SJSA1 (cell line): ENCODE measurements at regions not wholly inside any gene's neighbourhood (a gene's known extent, or its start where the extent isn't known, plus 50 kb on each side); places are given as distances from the start of the nearest gene placed in this dataset.
"Not testable (repeated sequence)": the region's sequence is repeated elsewhere in the genome, so short reads cannot be mapped to it uniquely, and the experiment has no call there.

Experiments
- DNase-seq, 2 experiments: peaks; one replicate each; pipeline ENCODE4 v3.0.0-alpha.2; 2015 to 2020; ENCODE audit warnings: low spot score in 2 of 2, low read depth in 1 of 2
- H3K27ac ChIP-seq: fragments of 250-450 bp; sonication (Bioruptor Pico); 2 replicates; pipeline ENCODE4 v1.5.1; 2020; ENCODE audit warnings: mild to moderate bottlenecking, moderate library complexity
- H3K27me3 ChIP-seq: fragments of 250-450 bp; sonication (Bioruptor Pico); replicated peaks from 2 replicates; pipeline ENCODE4 v1.5.1; 2020; ENCODE audit warnings: mild to moderate bottlenecking, moderate library complexity
- H3K36me3 ChIP-seq: fragments of 250-450 bp; sonication (Bioruptor Pico); 2 replicates; pipeline ENCODE4 v1.5.1; 2020; ENCODE audit warnings: mild to moderate bottlenecking
- H3K4me1 ChIP-seq: fragments of 250-450 bp; sonication (Bioruptor Pico); replicated peaks from 2 replicates; pipeline ENCODE4 v1.6.1; 2021; ENCODE audit warnings: mild to moderate bottlenecking
- H3K4me3 ChIP-seq: fragments of 250-450 bp; sonication (Bioruptor Pico); 2 replicates; pipeline ENCODE4 v1.5.1; 2020; ENCODE audit warnings: mild to moderate bottlenecking
- H3K9me3 ChIP-seq: fragments of 250-450 bp; sonication (Bioruptor Pico); replicated peaks from 2 replicates; pipeline ENCODE4 v1.5.1; 2020; ENCODE audit warnings: mild to moderate bottlenecking

GRCh38 chr5:115430374-115430773 lies 114.2 kb downstream of the FEM1C start:
- no peak for DNase-seq
- H3K27me3 ChIP-seq: no peaks in the 10 kb centered on the region
- no peak overlapping the region for H3K27ac ChIP-seq
- H3K4me1 ChIP-seq: peaks cover 35% of the 10 kb centered on the region
- no peaks in the 10 kb centered on the region for H3K36me3 ChIP-seq
- H3K9me3 ChIP-seq: no peaks in the 10 kb centered on the region
- no peak overlapping the region for H3K4me3 ChIP-seq

GRCh38 chr5:115429345-115429940 lies 115.1 kb downstream of the FEM1C start:
- Histone ChIP-seq H3K4me1 (peaks cover 41% of the 10 kb centered on the region), H3K27me3 (no peaks in the 10 kb centered on the region), H3K27ac (no peak overlapping the region), H3K9me3 (no peaks in the 10 kb centered on the region), H3K4me3 (no peak overlapping the region), H3K36me3 (no peaks in the 10 kb centered on the region)
- DNase-seq: no peak

- no peak overlapping the region for H3K27ac ChIP-seq
- no peak overlapping the region for H3K4me3 ChIP-seq
- no peaks in the 10 kb centered on the region for H3K36me3 ChIP-seq
- no peaks in the 10 kb centered on the region for H3K27me3 ChIP-seq
- H3K4me1 ChIP-seq: peaks cover 49% of the 10 kb centered on the region
- H3K9me3 ChIP-seq: no peaks in the 10 kb centered on the region
- DNase-seq: no peak
Measured at GRCh38 chr5:115428676-115429075, 115.9 kb downstream of the FEM1C start.

- no peaks in the 10 kb centered on the region for H3K9me3 ChIP-seq
- no peaks in the 10 kb centered on the region for H3K27me3 ChIP-seq
- peaks cover 53% of the 10 kb centered on the region for H3K4me1 ChIP-seq
- H3K4me3 ChIP-seq: no peak overlapping the region
- H3K27ac ChIP-seq: no peak overlapping the region
- H3K36me3 ChIP-seq: no peaks in the 10 kb centered on the region
- no peak for DNase-seq
Measured at GRCh38 chr5:115428248-115428647, 116.3 kb downstream of the FEM1C start.

- DNase-seq: no peak
- Histone ChIP-seq H3K27me3 (no peaks in the 10 kb centered on the region), H3K36me3 (no peaks in the 10 kb centered on the region), H3K27ac (no peak overlapping the region), H3K4me1 (peaks cover 62% of the 10 kb centered on the region), H3K9me3 (no peaks in the 10 kb centered on the region), H3K4me3 (no peak overlapping the region)
Measured at GRCh38 chr5:115424446-115424845, 120.1 kb downstream of the FEM1C start.

GRCh38 chr5:115424030-115424429 lies 120.5 kb downstream of the FEM1C start:
- H3K9me3 ChIP-seq: no peaks in the 10 kb centered on the region
- no peak overlapping the region for H3K4me3 ChIP-seq
- no peak for DNase-seq
- no peak overlapping the region; the same call in 1 of the 2 replicates for H3K27ac ChIP-seq
- no peaks in the 10 kb centered on the region for H3K36me3 ChIP-seq
- H3K27me3 ChIP-seq: no peaks in the 10 kb centered on the region
- H3K4me1 ChIP-seq: peaks cover 62% of the 10 kb centered on the region

- no peak overlapping the region for H3K4me3 ChIP-seq
- H3K27ac ChIP-seq: peak overlapping the region; percentile 55
- H3K36me3 ChIP-seq: no peaks in the 10 kb centered on the region
- no peaks in the 10 kb centered on the region for H3K9me3 ChIP-seq
- peak; percentile 81 to 90 for DNase-seq
- H3K27me3 ChIP-seq: no peaks in the 10 kb centered on the region
- H3K4me1 ChIP-seq: peaks cover 63% of the 10 kb centered on the region
Measured at GRCh38 chr5:115423541-115423940, 121.0 kb downstream of the FEM1C start.

GRCh38 chr5:115423051-115423450 lies 121.5 kb downstream of the FEM1C start:
- peak overlapping the region; percentile 55 for H3K27ac ChIP-seq
- peak in 1 of 2 experiments; percentile 60 for DNase-seq
- H3K9me3 ChIP-seq: no peaks in the 10 kb centered on the region
- H3K4me3 ChIP-seq: no peak overlapping the region
- H3K4me1 ChIP-seq: peaks cover 68% of the 10 kb centered on the region
- no peaks in the 10 kb centered on the region for H3K36me3 ChIP-seq
- H3K27me3 ChIP-seq: no peaks in the 10 kb centered on the region

- DNase-seq, H3K9me3 ChIP-seq, H3K27ac ChIP-seq, H3K4me3 ChIP-seq, H3K36me3 ChIP-seq, H3K27me3 ChIP-seq: not testable (repeated sequence)
- H3K4me1 ChIP-seq: peaks cover 67% of the 10 kb centered on the region
Measured at GRCh38 chr5:115420812-115421211, 123.8 kb downstream of the FEM1C start.

GRCh38 chr5:115419846-115420585 lies 123.6 kb upstream of the CCDC112 start:
- Histone ChIP-seq H3K4me1 (peaks cover 70% of the 10 kb centered on the region), H3K9me3 (no peaks in the 10 kb centered on the region), H3K27ac (peak overlapping the region; percentile 67), H3K27me3 (no peaks in the 10 kb centered on the region), H3K4me3 (no peak overlapping the region), H3K36me3 (no peaks in the 10 kb centered on the region)
- DNase-seq: peak; percentile 92 to 98

GRCh38 chr5:115418788-115419187 lies 122.3 kb upstream of the CCDC112 start:
- H3K9me3 ChIP-seq: no peaks in the 10 kb centered on the region
- H3K27ac ChIP-seq: 0 out of 2 replicates have a peak overlapping the region, but pooled peaks have one; percentile 8
- peaks cover 71% of the 10 kb centered on the region for H3K4me1 ChIP-seq
- no peaks in the 10 kb centered on the region for H3K36me3 ChIP-seq
- no peak for DNase-seq
- H3K4me3 ChIP-seq: no peak overlapping the region
- H3K27me3 ChIP-seq: no peaks in the 10 kb centered on the region

GRCh38 chr5:115417076-115417475 lies 120.6 kb upstream of the CCDC112 start:
- Histone ChIP-seq H3K4me3 (no peak overlapping the region), H3K4me1 (peaks cover 53% of the 10 kb centered on the region), H3K36me3 (no peaks in the 10 kb centered on the region), H3K27me3 (no peaks in the 10 kb centered on the region), H3K27ac (no peak overlapping the region), H3K9me3 (no peaks in the 10 kb centered on the region)
- DNase-seq: no peak

GRCh38 chr5:115415143-115415491 lies 118.7 kb upstream of the CCDC112 start:
- Histone ChIP-seq H3K9me3 (no peaks in the 10 kb centered on the region), H3K36me3 (no peaks in the 10 kb centered on the region), H3K4me3 (no peak overlapping the region), H3K4me1 (peaks cover 48% of the 10 kb centered on the region), H3K27me3 (no peaks in the 10 kb centered on the region), H3K27ac (peak overlapping the region; percentile 3; the same call in 1 of the 2 replicates)
- peak; percentile 60 to 72 for DNase-seq

- DNase-seq: no peak
- no peaks in the 10 kb centered on the region for H3K36me3 ChIP-seq
- H3K27me3 ChIP-seq: no peaks in the 10 kb centered on the region
- no peak overlapping the region for H3K27ac ChIP-seq
- H3K4me1 ChIP-seq: peaks cover 44% of the 10 kb centered on the region
- no peaks in the 10 kb centered on the region for H3K9me3 ChIP-seq
- no peak overlapping the region for H3K4me3 ChIP-seq
Measured at GRCh38 chr5:115414406-115415142, 118.1 kb upstream of the CCDC112 start.
